GM23338 (cell line): ENCODE measurements at regions not wholly inside any gene's neighbourhood (a gene's known extent, or its start where the extent isn't known, plus 50 kb on each side); places are given as distances from the start of the nearest gene placed in this dataset.

Experiments
- CREB1 ChIP-seq: fragments of 250-450 bp; sonication (Bioruptor Pico); IDR thresholded peaks from 2 replicates; pipeline ENCODE4 v1.5.0; 2020; ENCODE audit warnings: low read depth, mild to moderate bottlenecking, moderate library complexity
- EZH2 ChIP-seq: fragments of 200-600 bp; sonication (generic); IDR thresholded peaks from one replicate; pipeline ENCODE4 v1.8.0; 2017; ENCODE audit warnings: antibody characterized with exemption, mild to moderate bottlenecking, low read depth; ENCODE audit not compliant: unreplicated experiment
- EZH2phosphoT487 ChIP-seq: fragments of 200-600 bp; sonication (generic); IDR thresholded peaks from one replicate; pipeline ENCODE4 v1.8.1; 2018; ENCODE audit warnings: antibody characterized with exemption; ENCODE audit not compliant: unreplicated experiment
- JUNB ChIP-seq: IDR thresholded peaks from one replicate; pipeline ENCODE4 v1.6.1; 2016; ENCODE audit warnings: antibody characterized with exemption; ENCODE audit not compliant: unreplicated experiment
- NANOG ChIP-seq: IDR thresholded peaks from 2 replicates; pipeline ENCODE4 v1.6.1; 2016; ENCODE audit warnings: antibody characterized with exemption, borderline replicate concordance
- POLR2AphosphoS5 ChIP-seq: IDR thresholded peaks from 2 replicates; pipeline ENCODE4 v1.6.1; 2016; ENCODE audit warnings: antibody characterized with exemption, low read depth
- STAT1 ChIP-seq: IDR thresholded peaks from one replicate; pipeline ENCODE4 v1.6.1; 2016; ENCODE audit warnings: antibody characterized with exemption; ENCODE audit not compliant: unreplicated experiment
- ZNF331 ChIP-seq: fragments of 250-450 bp; sonication (Bioruptor Pico); IDR thresholded peaks from 2 replicates; pipeline ENCODE4 v1.5.0; 2020; ENCODE audit warnings: low read depth, mild to moderate bottlenecking, moderate library complexity
- TF ChIP-seq, protein P1 (sequence below), 2 experiments: fragments of 200-600 bp in 1 of 2; sonication (generic) in 1 of 2; conservative IDR thresholded peaks; 2 replicates each; pipeline versions ENCODE4 v1.5.1 to v1.6.1; 2016 to 2017; ENCODE audit warnings: antibody characterized with exemption in 2 of 2, low read depth in 2 of 2, mild to moderate bottlenecking in 2 of 2, moderate library complexity in 1 of 2
- TF ChIP-seq, protein P2 (sequence below): IDR thresholded peaks from one replicate; pipeline ENCODE4 v1.6.1; 2018; ENCODE audit warnings: antibody characterized with exemption; ENCODE audit not compliant: unreplicated experiment
- TF ChIP-seq, protein P3 (sequence below): IDR thresholded peaks from 2 replicates; pipeline ENCODE4 v1.6.1; 2016; ENCODE audit warnings: antibody characterized with exemption
- TF ChIP-seq, protein P4 (sequence below): fragments of 250-450 bp; sonication (Bioruptor Pico); IDR thresholded peaks from 2 replicates; pipeline ENCODE4 v1.5.0; 2020; ENCODE audit warnings: mild to moderate bottlenecking, moderate library complexity

DNA sequence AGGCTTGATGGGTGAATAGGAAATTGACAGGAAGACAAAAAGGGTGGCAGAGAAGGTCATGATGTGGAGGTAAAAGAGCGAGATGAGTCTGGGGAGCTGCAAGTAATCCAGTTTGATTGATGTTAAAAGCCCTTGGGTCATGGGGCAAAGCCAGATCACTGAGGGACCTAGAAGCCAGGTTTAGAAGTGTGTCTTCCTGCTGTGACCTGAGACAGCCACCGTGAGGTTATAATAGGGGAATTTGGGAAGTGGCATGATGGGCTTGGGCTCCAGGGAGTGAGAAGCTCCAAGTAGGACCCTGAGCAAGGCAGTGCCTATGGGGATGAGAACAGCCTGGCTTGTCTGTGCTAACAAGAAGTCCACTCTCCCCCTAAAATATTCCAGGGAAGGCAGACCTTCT is 298.5 kb downstream of the RPLP1 start:
- TF ChIP-seq, protein P1, sequence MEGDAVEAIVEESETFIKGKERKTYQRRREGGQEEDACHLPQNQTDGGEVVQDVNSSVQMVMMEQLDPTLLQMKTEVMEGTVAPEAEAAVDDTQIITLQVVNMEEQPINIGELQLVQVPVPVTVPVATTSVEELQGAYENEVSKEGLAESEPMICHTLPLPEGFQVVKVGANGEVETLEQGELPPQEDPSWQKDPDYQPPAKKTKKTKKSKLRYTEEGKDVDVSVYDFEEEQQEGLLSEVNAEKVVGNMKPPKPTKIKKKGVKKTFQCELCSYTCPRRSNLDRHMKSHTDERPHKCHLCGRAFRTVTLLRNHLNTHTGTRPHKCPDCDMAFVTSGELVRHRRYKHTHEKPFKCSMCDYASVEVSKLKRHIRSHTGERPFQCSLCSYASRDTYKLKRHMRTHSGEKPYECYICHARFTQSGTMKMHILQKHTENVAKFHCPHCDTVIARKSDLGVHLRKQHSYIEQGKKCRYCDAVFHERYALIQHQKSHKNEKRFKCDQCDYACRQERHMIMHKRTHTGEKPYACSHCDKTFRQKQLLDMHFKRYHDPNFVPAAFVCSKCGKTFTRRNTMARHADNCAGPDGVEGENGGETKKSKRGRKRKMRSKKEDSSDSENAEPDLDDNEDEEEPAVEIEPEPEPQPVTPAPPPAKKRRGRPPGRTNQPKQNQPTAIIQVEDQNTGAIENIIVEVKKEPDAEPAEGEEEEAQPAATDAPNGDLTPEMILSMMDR (conservative IDR thresholded peaks at IDR 0.05; ENCODE audit: low read depth in 2 of 2) = no peak
- TF ChIP-seq POLR2AphosphoS5 (no peak), EZH2phosphoT487 (no peak), JUNB (no peak), EZH2 (no peak), ZNF331 (CRISPR knock-in tag) (no peak), NANOG (no peak), CREB1 (CRISPR knock-in tag) (no peak), STAT1 (no peak)
- TF ChIP-seq, protein P2, sequence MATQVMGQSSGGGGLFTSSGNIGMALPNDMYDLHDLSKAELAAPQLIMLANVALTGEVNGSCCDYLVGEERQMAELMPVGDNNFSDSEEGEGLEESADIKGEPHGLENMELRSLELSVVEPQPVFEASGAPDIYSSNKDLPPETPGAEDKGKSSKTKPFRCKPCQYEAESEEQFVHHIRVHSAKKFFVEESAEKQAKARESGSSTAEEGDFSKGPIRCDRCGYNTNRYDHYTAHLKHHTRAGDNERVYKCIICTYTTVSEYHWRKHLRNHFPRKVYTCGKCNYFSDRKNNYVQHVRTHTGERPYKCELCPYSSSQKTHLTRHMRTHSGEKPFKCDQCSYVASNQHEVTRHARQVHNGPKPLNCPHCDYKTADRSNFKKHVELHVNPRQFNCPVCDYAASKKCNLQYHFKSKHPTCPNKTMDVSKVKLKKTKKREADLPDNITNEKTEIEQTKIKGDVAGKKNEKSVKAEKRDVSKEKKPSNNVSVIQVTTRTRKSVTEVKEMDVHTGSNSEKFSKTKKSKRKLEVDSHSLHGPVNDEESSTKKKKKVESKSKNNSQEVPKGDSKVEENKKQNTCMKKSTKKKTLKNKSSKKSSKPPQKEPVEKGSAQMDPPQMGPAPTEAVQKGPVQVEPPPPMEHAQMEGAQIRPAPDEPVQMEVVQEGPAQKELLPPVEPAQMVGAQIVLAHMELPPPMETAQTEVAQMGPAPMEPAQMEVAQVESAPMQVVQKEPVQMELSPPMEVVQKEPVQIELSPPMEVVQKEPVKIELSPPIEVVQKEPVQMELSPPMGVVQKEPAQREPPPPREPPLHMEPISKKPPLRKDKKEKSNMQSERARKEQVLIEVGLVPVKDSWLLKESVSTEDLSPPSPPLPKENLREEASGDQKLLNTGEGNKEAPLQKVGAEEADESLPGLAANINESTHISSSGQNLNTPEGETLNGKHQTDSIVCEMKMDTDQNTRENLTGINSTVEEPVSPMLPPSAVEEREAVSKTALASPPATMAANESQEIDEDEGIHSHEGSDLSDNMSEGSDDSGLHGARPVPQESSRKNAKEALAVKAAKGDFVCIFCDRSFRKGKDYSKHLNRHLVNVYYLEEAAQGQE = no peak
- TF ChIP-seq, protein P3, sequence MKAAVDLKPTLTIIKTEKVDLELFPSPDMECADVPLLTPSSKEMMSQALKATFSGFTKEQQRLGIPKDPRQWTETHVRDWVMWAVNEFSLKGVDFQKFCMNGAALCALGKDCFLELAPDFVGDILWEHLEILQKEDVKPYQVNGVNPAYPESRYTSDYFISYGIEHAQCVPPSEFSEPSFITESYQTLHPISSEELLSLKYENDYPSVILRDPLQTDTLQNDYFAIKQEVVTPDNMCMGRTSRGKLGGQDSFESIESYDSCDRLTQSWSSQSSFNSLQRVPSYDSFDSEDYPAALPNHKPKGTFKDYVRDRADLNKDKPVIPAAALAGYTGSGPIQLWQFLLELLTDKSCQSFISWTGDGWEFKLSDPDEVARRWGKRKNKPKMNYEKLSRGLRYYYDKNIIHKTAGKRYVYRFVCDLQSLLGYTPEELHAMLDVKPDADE = no peak
- TF ChIP-seq, protein P4, sequence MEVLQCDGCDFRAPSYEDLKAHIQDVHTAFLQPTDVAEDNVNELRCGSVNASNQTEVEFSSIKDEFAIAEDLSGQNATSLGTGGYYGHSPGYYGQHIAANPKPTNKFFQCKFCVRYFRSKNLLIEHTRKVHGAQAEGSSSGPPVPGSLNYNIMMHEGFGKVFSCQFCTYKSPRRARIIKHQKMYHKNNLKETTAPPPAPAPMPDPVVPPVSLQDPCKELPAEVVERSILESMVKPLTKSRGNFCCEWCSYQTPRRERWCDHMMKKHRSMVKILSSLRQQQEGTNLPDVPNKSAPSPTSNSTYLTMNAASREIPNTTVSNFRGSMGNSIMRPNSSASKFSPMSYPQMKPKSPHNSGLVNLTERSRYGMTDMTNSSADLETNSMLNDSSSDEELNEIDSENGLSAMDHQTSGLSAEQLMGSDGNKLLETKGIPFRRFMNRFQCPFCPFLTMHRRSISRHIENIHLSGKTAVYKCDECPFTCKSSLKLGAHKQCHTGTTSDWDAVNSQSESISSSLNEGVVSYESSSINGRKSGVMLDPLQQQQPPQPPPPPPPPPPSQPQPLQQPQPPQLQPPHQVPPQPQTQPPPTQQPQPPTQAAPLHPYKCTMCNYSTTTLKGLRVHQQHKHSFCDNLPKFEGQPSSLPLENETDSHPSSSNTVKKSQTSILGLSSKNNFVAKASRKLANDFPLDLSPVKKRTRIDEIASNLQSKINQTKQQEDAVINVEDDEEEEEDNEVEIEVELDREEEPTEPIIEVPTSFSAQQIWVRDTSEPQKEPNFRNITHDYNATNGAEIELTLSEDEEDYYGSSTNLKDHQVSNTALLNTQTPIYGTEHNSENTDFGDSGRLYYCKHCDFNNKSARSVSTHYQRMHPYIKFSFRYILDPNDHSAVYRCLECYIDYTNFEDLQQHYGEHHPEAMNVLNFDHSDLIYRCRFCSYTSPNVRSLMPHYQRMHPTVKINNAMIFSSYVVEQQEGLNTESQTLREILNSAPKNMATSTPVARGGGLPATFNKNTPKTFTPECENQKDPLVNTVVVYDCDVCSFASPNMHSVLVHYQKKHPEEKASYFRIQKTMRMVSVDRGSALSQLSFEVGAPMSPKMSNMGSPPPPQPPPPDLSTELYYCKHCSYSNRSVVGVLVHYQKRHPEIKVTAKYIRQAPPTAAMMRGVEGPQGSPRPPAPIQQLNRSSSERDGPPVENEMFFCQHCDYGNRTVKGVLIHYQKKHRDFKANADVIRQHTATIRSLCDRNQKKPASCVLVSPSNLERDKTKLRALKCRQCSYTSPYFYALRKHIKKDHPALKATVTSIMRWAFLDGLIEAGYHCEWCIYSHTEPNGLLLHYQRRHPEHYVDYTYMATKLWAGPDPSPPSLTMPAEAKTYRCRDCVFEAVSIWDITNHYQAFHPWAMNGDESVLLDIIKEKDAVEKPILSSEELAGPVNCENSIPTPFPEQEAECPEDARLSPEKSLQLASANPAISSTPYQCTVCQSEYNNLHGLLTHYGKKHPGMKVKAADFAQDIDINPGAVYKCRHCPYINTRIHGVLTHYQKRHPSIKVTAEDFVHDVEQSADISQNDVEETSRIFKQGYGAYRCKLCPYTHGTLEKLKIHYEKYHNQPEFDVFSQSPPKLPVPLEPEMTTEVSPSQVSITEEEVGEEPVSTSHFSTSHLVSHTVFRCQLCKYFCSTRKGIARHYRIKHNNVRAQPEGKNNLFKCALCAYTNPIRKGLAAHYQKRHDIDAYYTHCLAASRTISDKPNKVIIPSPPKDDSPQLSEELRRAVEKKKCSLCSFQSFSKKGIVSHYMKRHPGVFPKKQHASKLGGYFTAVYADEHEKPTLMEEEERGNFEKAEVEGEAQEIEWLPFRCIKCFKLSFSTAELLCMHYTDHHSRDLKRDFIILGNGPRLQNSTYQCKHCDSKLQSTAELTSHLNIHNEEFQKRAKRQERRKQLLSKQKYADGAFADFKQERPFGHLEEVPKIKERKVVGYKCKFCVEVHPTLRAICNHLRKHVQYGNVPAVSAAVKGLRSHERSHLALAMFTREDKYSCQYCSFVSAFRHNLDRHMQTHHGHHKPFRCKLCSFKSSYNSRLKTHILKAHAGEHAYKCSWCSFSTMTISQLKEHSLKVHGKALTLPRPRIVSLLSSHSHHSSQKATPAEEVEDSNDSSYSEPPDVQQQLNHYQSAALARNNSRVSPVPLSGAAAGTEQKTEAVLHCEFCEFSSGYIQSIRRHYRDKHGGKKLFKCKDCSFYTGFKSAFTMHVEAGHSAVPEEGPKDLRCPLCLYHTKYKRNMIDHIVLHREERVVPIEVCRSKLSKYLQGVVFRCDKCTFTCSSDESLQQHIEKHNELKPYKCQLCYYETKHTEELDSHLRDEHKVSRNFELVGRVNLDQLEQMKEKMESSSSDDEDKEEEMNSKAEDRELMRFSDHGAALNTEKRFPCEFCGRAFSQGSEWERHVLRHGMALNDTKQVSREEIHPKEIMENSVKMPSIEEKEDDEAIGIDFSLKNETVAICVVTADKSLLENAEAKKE (CRISPR knock-in tag) = no peak
